HFF-Myc (cell line): ENCODE measurements at regions not wholly inside any gene's neighbourhood (a gene's known extent, or its start where the extent isn't known, plus 50 kb on each side); places are given as distances from the start of the nearest gene placed in this dataset.

Experiments used
- DNase-seq: peaks from one replicate; pipeline ENCODE4 v3.0.0-alpha.2; 2011; ENCODE audit warnings: low read depth; ENCODE audit errors: extremely low read depth
- H3K4me3 ChIP-seq: replicated peaks from 2 replicates; pipeline ENCODE4 v1.5.1; 2011; ENCODE audit warnings: low read depth, mild to moderate bottlenecking, control low read depth, low read length
- TF ChIP-seq, protein P1 (sequence below): IDR thresholded peaks from 2 replicates; pipeline ENCODE4 v1.5.1; 2012; ENCODE audit warnings: mild to moderate bottlenecking, low read depth, low read length, control low read depth; ENCODE audit errors: missing control alignments

DNA sequence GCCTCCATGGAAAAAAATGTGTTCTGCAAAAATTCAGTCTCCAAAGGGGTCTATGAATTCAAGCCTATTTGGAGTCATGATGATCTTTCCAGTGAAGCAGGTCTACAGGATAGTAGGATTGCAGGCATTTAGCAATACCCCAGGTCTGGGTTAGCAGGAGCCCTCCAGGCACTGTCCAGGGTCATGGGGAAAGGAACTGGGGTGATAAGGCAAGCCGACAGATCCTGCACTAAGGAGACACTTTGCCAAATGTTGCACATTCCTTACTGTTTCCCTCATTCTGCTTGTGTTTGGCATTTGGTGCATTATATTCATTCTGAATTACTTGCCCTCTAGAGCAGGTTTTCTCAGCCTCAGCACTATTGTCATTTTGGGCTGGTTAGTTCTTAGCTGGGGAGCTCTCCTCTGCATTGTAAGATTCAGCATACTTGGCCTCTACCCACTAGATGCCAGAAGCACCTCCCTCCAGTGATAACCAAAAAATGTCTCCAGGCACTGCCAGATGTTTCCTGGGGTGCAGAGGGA lies 333.3 kb upstream of the PLXNA2 start:
- H3K4me3 ChIP-seq = no peak overlapping the region
- TF ChIP-seq, protein P1, sequence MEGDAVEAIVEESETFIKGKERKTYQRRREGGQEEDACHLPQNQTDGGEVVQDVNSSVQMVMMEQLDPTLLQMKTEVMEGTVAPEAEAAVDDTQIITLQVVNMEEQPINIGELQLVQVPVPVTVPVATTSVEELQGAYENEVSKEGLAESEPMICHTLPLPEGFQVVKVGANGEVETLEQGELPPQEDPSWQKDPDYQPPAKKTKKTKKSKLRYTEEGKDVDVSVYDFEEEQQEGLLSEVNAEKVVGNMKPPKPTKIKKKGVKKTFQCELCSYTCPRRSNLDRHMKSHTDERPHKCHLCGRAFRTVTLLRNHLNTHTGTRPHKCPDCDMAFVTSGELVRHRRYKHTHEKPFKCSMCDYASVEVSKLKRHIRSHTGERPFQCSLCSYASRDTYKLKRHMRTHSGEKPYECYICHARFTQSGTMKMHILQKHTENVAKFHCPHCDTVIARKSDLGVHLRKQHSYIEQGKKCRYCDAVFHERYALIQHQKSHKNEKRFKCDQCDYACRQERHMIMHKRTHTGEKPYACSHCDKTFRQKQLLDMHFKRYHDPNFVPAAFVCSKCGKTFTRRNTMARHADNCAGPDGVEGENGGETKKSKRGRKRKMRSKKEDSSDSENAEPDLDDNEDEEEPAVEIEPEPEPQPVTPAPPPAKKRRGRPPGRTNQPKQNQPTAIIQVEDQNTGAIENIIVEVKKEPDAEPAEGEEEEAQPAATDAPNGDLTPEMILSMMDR = no peak
- no peak for DNase-seq

DNA sequence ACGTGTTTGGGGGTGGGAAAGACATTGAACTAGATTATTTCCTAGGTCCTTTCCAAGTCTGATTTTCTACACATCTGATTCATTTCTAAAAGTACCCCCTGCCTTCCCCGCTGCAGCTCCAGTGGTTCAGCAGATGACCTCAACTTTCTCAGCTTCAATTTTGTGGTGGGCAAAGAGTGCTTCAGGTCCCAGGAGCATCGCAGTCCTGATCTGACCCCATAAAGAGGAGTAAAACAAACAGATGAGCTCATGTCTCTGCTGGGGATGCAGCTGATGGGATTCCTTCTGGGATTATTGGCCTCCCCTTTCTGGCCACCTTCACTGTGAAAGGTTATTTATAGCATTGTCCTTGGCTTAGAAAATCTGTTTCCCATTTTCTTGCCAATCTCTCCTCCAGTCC lies 337.0 kb upstream of the PLXNA2 start:
- TF ChIP-seq, protein P1 = no peak
- DNase-seq = no peak
- no peak overlapping the region for H3K4me3 ChIP-seq

DNA sequence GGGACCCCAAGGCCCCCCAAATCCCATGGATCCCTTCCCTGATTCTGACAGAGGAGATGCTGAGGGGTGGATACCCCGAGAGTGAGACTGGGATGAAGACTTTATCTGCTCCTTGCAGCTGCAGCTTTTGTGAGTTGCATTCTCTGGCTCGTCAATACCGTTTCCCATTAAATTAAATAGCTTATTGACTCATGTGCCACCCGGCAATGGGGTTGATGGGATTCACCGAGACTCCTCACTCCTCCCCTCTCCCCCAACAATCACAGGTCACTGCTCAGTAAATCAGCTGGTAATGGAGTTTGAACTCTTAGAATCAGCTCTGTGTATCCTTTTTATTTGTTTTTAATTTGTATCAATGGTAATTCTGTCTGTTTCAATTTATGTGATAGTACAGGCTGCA lies 337.5 kb upstream of the PLXNA2 start:
- DNase-seq = no peak
- H3K4me3 ChIP-seq = no peak overlapping the region
- TF ChIP-seq, protein P1 = no peak

DNA sequence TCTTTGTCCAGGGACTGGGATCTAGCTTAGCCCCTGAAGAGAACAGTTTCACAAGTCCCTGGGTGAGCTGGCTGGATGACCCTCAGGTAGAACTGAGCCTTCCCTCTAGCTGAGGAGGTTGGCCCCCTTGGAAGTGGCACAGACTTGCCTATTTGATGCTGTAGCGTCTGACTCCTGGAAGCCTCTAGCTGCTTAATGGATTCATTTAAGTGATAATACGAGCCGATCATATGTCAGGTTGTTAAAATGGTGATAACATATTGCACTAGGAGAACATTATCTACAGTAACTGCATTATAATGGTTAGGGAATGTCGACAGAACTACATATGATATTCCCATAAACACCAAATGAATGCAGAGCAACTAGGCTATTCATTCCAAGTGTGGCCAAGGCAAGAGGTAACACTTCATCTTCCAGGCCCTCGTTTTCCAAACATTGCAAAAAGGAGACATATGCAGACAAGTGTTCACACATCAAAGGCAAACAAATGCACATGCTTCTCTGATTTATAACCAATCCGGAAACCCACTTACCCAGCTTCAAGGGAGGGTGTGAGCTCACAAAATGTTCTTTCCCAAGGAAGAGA lies 340.1 kb upstream of the PLXNA2 start:
- no peak for DNase-seq
- TF ChIP-seq, protein P1 = no peak
- H3K4me3 ChIP-seq = no peak overlapping the region

DNA sequence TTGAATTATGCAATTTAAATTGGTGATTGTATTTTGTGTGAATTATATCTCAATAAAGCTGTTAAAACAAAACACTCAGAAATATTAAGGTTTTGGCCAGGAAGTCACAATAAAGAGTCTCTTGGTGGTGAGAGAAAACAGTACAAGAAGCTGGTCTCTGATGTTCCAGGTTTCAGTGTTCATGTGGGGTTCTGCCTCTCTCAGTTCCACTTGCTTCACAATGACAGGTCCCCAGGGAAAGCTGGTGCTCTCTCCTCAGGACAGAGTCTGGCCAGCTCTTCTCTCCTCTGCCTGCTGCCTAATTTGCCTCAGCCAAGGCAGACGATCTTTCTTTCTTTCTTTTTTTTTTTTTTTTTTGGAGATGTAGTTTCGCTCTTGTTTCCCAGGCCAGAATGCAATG lies 342.9 kb upstream of the PLXNA2 start:
- H3K4me3 ChIP-seq = no peak overlapping the region
- TF ChIP-seq, protein P1 = no peak
- DNase-seq = no peak

DNA sequence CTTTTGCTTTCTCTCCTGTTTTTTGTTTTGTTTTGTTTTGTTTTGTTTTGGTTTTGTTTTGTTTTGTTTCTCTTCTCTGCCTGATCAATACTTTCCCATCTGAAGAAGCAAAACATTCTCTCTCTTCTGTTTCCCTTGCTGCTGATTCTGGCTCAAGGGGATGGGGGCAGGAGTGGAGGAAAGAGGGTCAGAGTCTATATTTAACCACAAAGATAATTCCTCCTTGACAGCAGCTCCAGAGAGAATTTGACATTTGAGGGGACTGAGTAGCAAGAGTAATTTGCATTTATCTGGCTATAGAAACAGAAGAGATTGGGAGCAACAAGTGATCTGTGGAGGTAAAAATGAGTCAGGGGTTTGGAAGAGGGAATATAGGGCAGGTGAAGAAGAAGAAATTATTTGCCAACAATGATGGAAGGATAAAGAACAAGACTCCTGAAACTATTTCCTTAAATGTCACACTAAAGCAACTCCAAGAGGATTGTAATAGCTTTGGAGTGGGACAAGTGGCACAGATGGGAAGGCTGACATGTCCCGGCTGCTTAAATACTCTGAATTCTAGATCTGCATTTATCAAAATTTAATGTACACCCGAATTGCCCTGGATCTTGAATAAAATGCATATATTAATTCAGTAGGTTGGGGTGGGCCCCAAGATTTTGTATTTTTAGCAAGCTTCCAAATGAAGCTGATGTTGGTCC lies 349.3 kb upstream of the PLXNA2 start:
- TF ChIP-seq, protein P1 = no peak
- DNase-seq = no peak
- no peak overlapping the region for H3K4me3 ChIP-seq
